ENCODE measurements at regions not wholly inside any gene's neighbourhood (a gene's known extent, or its start where the extent isn't known, plus 50 kb on each side); places are given as distances from the start of the nearest gene placed in this dataset.

DNA sequence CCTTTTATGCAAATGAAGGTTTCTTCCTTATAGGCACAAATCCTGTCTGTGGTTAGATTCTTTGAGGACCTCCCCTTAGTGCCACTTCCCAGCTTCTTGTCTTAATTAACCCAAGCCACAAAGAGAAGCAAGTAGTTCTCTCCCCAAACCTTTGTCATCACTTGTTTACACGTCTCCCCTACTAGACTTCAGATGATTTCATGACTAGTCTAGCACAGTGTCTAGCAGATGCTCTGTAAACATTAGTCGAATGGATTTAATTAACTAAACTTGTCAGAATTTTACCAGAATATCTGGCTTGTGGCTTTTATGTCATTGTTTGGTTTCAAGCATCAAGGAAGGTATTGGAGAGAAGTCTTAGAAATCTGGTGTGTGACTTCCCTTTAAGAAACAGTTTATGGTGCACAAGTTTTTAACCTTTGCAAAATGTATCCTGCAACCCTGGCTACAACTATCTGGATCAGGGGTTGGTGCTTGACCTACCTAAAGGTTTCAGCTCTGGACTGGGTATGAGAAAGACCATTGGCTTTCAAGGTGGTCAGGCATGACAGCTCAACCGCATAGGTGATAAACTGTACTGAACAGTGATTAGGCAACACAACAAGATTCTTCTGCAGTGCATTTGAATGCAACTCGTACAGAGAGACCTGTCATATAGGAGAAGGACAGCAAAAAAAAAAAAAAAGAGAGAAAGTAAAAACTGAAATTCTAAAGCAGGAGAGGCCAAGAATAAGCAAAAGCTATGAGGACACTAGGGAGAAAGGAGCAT is 93.2 kb upstream of the CCDC150 start:
- H3K27ac ChIP-seq (ENCODE audit: low read depth in 1 of 2, low read length in 2 of 2): no peak overlapping the region
- ATAC-seq (ENCODE audit: low FRiP score) (no peak), DNase-seq (no peak)
- WGBS, 2 donors: 88 to 92% methylated on average over 4 of the region's 4 CpGs
- H3K9me3 ChIP-seq (ENCODE audit: control insufficient read depth, low read length): no peaks in the 10 kb centered on the region
- H3K4me1 ChIP-seq (ENCODE audit: control insufficient read depth in 1 of 2, insufficient read depth in 2 of 2, low read length in 2 of 2): no peaks in the 10 kb centered on the region
- H3K36me3 ChIP-seq (ENCODE audit: control insufficient read depth in 1 of 2, insufficient read depth in 2 of 2, low read length in 1 of 2): no peaks in the 10 kb centered on the region
- no peaks in the 10 kb centered on the region for H3K27me3 ChIP-seq (ENCODE audit: control insufficient read depth in 1 of 2, insufficient read depth in 2 of 2, low read length in 1 of 2)
- H3K4me3 ChIP-seq (ENCODE audit: low read length in 2 of 2): no peak overlapping the region
- intact Hi-C loops (cut with DNase I): no loop called here

DNA sequence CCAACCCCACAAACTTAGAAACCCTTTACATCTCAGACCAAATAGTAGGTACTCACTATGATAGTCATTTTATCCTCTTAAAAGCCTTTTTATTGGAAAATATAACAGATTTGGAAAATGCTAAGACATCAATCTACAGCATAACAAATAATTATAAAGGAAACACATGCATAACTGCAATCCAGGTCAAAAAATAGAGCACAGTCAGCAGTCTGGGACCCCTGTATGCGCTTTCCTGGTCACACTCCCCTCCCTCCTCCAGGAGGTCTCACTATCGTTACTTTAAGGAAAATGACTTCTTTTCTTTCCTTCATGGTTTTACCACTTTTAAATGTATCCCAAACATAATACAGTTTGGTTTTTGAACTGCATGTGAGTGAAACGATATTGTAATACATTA is 90.5 kb upstream of the CCDC150 start:
- H3K36me3 ChIP-seq (ENCODE audit: control insufficient read depth in 1 of 2, insufficient read depth in 2 of 2, low read length in 1 of 2): no peaks in the 10 kb centered on the region
- intact Hi-C loops (cut with DNase I): no loop called here
- ATAC-seq (ENCODE audit: low FRiP score) (no peak), DNase-seq (no peak)
- H3K27ac ChIP-seq (ENCODE audit: low read depth in 1 of 2, low read length in 2 of 2): no peak overlapping the region
- 98 to 99% methylated on average over 3 of the region's 3 CpGs for WGBS, 2 donors
- H3K4me1 ChIP-seq (ENCODE audit: control insufficient read depth in 1 of 2, insufficient read depth in 2 of 2, low read length in 2 of 2): no peaks in the 10 kb centered on the region
- no peaks in the 10 kb centered on the region for H3K27me3 ChIP-seq (ENCODE audit: control insufficient read depth in 1 of 2, insufficient read depth in 2 of 2, low read length in 1 of 2)
- H3K9me3 ChIP-seq (ENCODE audit: control insufficient read depth, low read length): no peaks in the 10 kb centered on the region
- H3K4me3 ChIP-seq (ENCODE audit: low read length in 2 of 2): no peak overlapping the region

DNA sequence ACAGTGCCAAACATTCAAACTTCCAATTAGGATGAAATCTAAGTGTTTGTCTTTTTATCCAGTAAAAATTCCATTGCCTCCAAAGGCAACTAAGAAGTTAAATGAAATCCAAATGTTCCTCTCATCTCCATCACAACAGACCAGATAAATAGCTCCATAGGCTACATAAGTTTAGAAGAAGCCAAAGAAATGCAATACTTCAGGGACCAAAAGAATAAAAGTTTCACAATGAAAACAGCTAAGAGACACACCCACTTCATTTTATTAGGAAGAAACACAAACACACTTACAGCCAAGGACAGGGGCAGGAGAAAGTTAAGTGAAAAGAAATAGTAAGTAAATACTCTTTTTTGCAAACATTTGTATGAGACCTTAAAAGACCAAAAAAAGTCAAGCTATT is 88.5 kb upstream of the CCDC150 start:
- H3K4me1 ChIP-seq (ENCODE audit: control insufficient read depth in 1 of 2, insufficient read depth in 2 of 2, low read length in 2 of 2): no peaks in the 10 kb centered on the region
- no peak overlapping the region for H3K4me3 ChIP-seq (ENCODE audit: low read length in 2 of 2)
- no peak for DNase-seq
- no peaks in the 10 kb centered on the region for H3K36me3 ChIP-seq (ENCODE audit: control insufficient read depth in 1 of 2, insufficient read depth in 2 of 2, low read length in 1 of 2)
- H3K9me3 ChIP-seq (ENCODE audit: control insufficient read depth, low read length): no peaks in the 10 kb centered on the region
- intact Hi-C loops (cut with DNase I): no loop called here
- no peaks in the 10 kb centered on the region for H3K27me3 ChIP-seq (ENCODE audit: control insufficient read depth in 1 of 2, insufficient read depth in 2 of 2, low read length in 1 of 2)
- H3K27ac ChIP-seq (ENCODE audit: low read depth in 1 of 2, low read length in 2 of 2): no peak overlapping the region
- no peak for ATAC-seq (ENCODE audit: low FRiP score)

DNA sequence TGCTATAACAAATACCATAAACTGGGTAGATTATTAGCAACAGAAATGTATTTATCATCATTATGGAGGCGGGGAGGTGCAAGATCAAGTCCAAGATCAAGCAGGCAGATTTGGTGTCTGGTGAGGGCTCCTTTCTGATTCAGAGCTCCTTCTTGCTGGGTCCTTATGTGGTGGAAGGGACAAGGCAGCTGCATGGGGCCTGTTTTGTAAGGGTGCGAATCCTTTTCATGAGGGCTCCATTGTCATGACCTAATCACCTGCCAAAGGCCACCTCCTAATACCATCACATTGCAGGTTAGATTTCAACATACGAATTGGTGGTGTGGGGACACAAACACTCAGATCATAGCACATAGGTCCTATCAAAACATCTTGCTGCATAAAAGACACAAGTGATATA is 84.4 kb upstream of the CCDC150 start:
- intact Hi-C loops (cut with DNase I): no loop called here
- 98% methylated on average over 3 of the region's 3 CpGs for WGBS, 2 donors
- ATAC-seq (ENCODE audit: low FRiP score) (no peak), DNase-seq (no peak)
- no peaks in the 10 kb centered on the region for H3K27me3 ChIP-seq (ENCODE audit: control insufficient read depth in 1 of 2, insufficient read depth in 2 of 2, low read length in 1 of 2)
- H3K9me3 ChIP-seq (ENCODE audit: control insufficient read depth, low read length): no peaks in the 10 kb centered on the region
- H3K4me3 ChIP-seq (ENCODE audit: low read length in 2 of 2): no peak overlapping the region
- H3K4me1 ChIP-seq (ENCODE audit: control insufficient read depth in 1 of 2, insufficient read depth in 2 of 2, low read length in 2 of 2): no peaks in the 10 kb centered on the region
- no peak overlapping the region for H3K27ac ChIP-seq (ENCODE audit: low read depth in 1 of 2, low read length in 2 of 2)
- H3K36me3 ChIP-seq (ENCODE audit: control insufficient read depth in 1 of 2, insufficient read depth in 2 of 2, low read length in 1 of 2): no peaks in the 10 kb centered on the region

DNA sequence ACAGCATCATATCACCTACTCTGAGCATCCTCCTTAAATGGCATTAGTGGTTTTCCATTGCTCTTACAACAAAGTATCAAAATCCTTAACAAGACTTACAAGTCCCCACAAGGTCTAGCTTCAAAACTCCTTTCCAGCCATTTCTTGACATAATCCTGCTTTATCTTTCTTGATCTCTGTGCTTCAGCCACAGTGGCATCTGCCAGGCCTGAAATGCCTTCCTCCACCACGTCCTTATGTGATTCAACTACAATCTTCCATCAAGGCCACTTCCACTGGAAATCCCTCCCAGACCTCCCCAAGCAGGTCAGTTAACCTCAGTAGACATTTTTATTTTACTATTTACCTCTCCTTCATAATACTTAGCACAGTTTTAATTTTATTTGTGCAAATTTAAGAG is 83.8 kb upstream of the CCDC150 start:
- DNase-seq (no peak), ATAC-seq (ENCODE audit: low FRiP score) (no peak)
- WGBS, 2 donors: 86 to 92% methylated on average over 1 of the region's 1 CpG
- Histone ChIP-seq H3K4me1 (ENCODE audit: control insufficient read depth in 1 of 2, insufficient read depth in 2 of 2, low read length in 2 of 2) (no peaks in the 10 kb centered on the region), H3K9me3 (ENCODE audit: control insufficient read depth, low read length) (no peaks in the 10 kb centered on the region), H3K27me3 (ENCODE audit: control insufficient read depth in 1 of 2, insufficient read depth in 2 of 2, low read length in 1 of 2) (no peaks in the 10 kb centered on the region), H3K27ac (ENCODE audit: low read depth in 1 of 2, low read length in 2 of 2) (no peak overlapping the region), H3K36me3 (ENCODE audit: control insufficient read depth in 1 of 2, insufficient read depth in 2 of 2, low read length in 1 of 2) (no peaks in the 10 kb centered on the region), H3K4me3 (ENCODE audit: low read length in 2 of 2) (no peak overlapping the region)
- intact Hi-C loops (cut with DNase I): no loop called here

DNA sequence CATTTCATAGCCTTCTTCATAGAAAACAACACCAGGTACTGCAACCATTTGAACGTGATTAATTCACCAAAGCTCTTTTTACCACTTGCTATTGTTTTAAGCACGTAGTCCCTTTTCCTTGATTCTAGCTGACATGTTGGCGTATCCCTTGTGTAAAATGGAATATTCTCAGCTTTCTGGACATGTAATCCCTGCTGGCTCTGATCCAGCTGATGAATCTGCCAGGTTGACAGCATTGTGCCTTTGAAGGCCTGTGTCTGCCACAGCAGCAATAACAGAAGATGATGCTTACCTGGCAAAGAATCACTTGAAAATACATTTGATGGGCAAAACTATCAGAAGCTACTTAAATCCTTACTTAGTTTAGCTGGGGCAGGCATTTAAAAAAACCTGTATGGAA is 81.0 kb upstream of the CCDC150 start:
- ATAC-seq (ENCODE audit: low FRiP score) (no peak), DNase-seq (no peak)
- intact Hi-C loops (cut with DNase I): no loop called here
- Histone ChIP-seq H3K4me3 (ENCODE audit: low read length in 2 of 2) (no peak overlapping the region), H3K27ac (ENCODE audit: low read depth in 1 of 2, low read length in 2 of 2) (no peak overlapping the region), H3K9me3 (ENCODE audit: control insufficient read depth, low read length) (no peaks in the 10 kb centered on the region), H3K36me3 (ENCODE audit: control insufficient read depth in 1 of 2, insufficient read depth in 2 of 2, low read length in 1 of 2) (no peaks in the 10 kb centered on the region), H3K4me1 (ENCODE audit: control insufficient read depth in 1 of 2, insufficient read depth in 2 of 2, low read length in 2 of 2) (peaks cover 0 to 1% of the 10 kb centered on the region in 2 donors), H3K27me3 (ENCODE audit: control insufficient read depth in 1 of 2, insufficient read depth in 2 of 2, low read length in 1 of 2) (no peaks in the 10 kb centered on the region)
- 94% methylated on average over 3 of the region's 3 CpGs for WGBS, 2 donors

DNA sequence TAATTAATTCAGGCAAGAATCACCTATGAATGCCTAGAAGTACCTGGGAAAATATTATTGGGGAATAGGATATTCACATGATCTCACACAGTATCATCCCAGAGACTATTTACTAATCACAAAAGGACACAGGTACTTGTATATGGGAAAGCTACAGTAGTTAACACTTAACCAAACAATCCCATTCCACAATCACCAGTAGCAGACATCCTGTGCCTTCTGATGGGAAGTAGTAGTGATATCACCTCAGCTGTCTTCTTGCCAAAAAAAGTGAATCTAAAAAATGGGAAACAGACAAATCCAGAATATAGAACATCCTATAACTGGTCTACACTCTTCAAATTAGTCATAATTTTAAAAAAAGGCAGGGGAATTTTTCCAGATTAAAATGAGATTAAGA is 75.6 kb upstream of the CCDC150 start:
- H3K27me3 ChIP-seq (ENCODE audit: control insufficient read depth in 1 of 2, insufficient read depth in 2 of 2, low read length in 1 of 2): no peaks in the 10 kb centered on the region
- H3K4me1 ChIP-seq (ENCODE audit: control insufficient read depth in 1 of 2, insufficient read depth in 2 of 2, low read length in 2 of 2): peaks cover 0 to 1% of the 10 kb centered on the region in 2 donors
- intact Hi-C loops (cut with DNase I): no loop called here
- H3K27ac ChIP-seq (ENCODE audit: low read depth in 1 of 2, low read length in 2 of 2): no peak overlapping the region
- H3K4me3 ChIP-seq (ENCODE audit: low read length in 2 of 2): no peak overlapping the region
- DNase-seq: no peak
- H3K9me3 ChIP-seq (ENCODE audit: control insufficient read depth, low read length): no peaks in the 10 kb centered on the region
- H3K36me3 ChIP-seq (ENCODE audit: control insufficient read depth in 1 of 2, insufficient read depth in 2 of 2, low read length in 1 of 2): no peaks in the 10 kb centered on the region
- no peak for ATAC-seq (ENCODE audit: low FRiP score)

DNA sequence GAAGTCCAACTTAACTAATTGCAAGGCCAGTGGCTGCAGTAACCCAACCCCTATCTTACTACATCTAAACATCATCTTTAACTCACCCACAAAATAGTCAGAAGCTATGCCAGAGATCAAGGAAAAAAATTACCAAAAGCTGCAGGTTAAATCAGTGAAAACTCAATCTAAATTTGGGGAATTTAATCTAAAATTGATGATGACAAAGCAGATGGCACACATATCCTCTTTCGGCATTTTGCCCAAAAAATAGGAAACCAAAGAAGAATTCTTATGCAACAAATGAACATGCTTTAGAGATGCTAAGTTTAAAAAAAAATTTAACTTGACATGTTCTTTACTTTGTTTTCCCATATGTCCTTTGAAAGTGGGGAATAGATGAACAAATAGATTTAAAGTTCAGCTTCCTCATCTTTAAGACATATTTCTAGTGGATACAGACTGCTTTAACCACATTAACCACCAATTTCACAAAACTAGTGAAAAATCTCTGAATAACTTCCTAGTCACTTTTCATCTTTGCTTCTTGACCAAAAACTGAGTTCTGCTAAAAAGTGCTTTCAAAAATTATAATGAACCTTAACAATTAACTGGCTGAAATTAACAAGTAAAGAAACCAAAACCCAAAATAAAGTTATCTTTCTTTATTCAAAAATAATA is 74.3 kb upstream of the CCDC150 start:
- H3K27ac ChIP-seq (ENCODE audit: low read depth in 1 of 2, low read length in 2 of 2): no peak overlapping the region
- H3K4me3 ChIP-seq (ENCODE audit: low read length in 2 of 2): no peak overlapping the region
- H3K27me3 ChIP-seq (ENCODE audit: control insufficient read depth in 1 of 2, insufficient read depth in 2 of 2, low read length in 1 of 2): no peaks in the 10 kb centered on the region
- 92 to 95% methylated on average over 1 of the region's 1 CpG for WGBS, 2 donors
- DNase-seq (no peak), ATAC-seq (ENCODE audit: low FRiP score) (no peak)
- peaks cover 0 to 1% of the 10 kb centered on the region in 2 donors for H3K4me1 ChIP-seq (ENCODE audit: control insufficient read depth in 1 of 2, insufficient read depth in 2 of 2, low read length in 2 of 2)
- H3K36me3 ChIP-seq (ENCODE audit: control insufficient read depth in 1 of 2, insufficient read depth in 2 of 2, low read length in 1 of 2): no peaks in the 10 kb centered on the region
- no peaks in the 10 kb centered on the region for H3K9me3 ChIP-seq (ENCODE audit: control insufficient read depth, low read length)
- intact Hi-C loops (cut with DNase I): no loop called here

DNA sequence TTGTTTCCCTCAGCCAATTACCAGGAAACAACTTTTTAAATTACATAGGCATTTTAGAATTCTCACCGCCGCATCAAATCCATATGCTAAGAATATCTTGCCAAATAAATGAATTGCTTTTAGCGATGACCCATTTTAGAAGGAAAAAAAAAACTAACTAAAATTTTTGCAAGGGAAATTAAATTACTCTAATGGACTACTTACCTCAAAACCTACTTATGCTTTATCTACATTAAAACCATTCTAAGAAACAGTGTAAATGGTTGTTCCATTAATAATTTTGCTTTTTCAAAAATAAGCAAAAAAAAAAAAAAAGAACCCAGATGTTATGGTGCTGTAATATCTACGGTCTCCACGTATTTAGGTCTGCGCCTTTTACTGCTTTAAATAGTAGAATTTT is 73.5 kb upstream of the CCDC150 start:
- 97 to 98% methylated on average over 6 of the region's 6 CpGs for WGBS, 2 donors
- Histone ChIP-seq H3K9me3 (ENCODE audit: control insufficient read depth, low read length) (no peaks in the 10 kb centered on the region), H3K4me3 (ENCODE audit: low read length in 2 of 2) (no peak overlapping the region), H3K27ac (ENCODE audit: low read depth in 1 of 2, low read length in 2 of 2) (no peak overlapping the region), H3K36me3 (ENCODE audit: control insufficient read depth in 1 of 2, insufficient read depth in 2 of 2, low read length in 1 of 2) (no peaks in the 10 kb centered on the region), H3K4me1 (ENCODE audit: control insufficient read depth in 1 of 2, insufficient read depth in 2 of 2, low read length in 2 of 2) (peaks cover 0 to 1% of the 10 kb centered on the region in 2 donors), H3K27me3 (ENCODE audit: control insufficient read depth in 1 of 2, insufficient read depth in 2 of 2, low read length in 1 of 2) (no peaks in the 10 kb centered on the region)
- ATAC-seq (ENCODE audit: low FRiP score) (no peak), DNase-seq (no peak)
- intact Hi-C loops (cut with DNase I): no loop called here
